Upper lobe of left lung (tissue), 6 donors: ENCODE measurements at regions not wholly inside any gene's neighbourhood (a gene's known extent, or its start where the extent isn't known, plus 50 kb on each side); places are given as distances from the start of the nearest gene placed in this dataset.
A peak's percentile ranks its signal among the peaks of the same experiment; 100 is the strongest.

Experiments used
- ATAC-seq, 2 donors: fragments of 200-7000 bp; cut with Tn5 transposase; one replicate each; pipeline ENCODE4 v1.9.1; 2022; ENCODE audit warnings: mild to moderate bottlenecking in 2 of 2, moderate library complexity in 2 of 2; ENCODE audit not compliant: low FRiP score in 2 of 2
- DNase-seq, 2 donors: peaks; one replicate each; pipeline ENCODE4 v3.0.0-alpha.2; 2019 to 2020
- H3K27ac ChIP-seq, 4 donors: fragments of 200-600 bp; sonication (generic); one replicate each; pipeline ENCODE4 v1.5.1; 2016 to 2019
- H3K27me3 ChIP-seq, 4 donors: fragments of 200-600 bp; sonication (generic); one replicate each; pipeline ENCODE4 v1.5.1; 2017 to 2019
- H3K36me3 ChIP-seq, 4 donors: fragments of 200-600 bp; sonication (generic); one replicate each; pipeline ENCODE4 v1.5.1; 2016 to 2019
- H3K4me1 ChIP-seq, 4 donors: fragments of 200-600 bp; sonication (generic); one replicate each; pipeline ENCODE4 v1.5.1; 2018 to 2019
- H3K4me3 ChIP-seq, 4 donors: fragments of 200-600 bp; sonication (generic); one replicate each; pipeline ENCODE4 v1.5.1; 2017 to 2019; ENCODE audit warnings: mild to moderate bottlenecking in 2 of 4, moderate library complexity in 1 of 4
- H3K9me3 ChIP-seq, 4 donors: fragments of 200-600 bp; sonication (generic); one replicate each; pipeline ENCODE4 v1.5.1; 2018 to 2019
- CTCF ChIP-seq, 6 experiments: fragments of 450-650 bp in 4 of 6; fragments of 200-600 bp in 2 of 6; sonication (generic) in 2 of 6; IDR thresholded peaks; one replicate each; pipeline ENCODE4 v1.5.1; 2016 to 2019; ENCODE audit warnings: antibody characterized with exemption in 6 of 6
- EP300 ChIP-seq, 4 donors: sonication (generic); formaldehyde crosslinking; IDR thresholded peaks; one replicate each; pipeline ENCODE4 v1.5.1; 2017; ENCODE audit warnings: antibody characterized with exemption in 4 of 4, control low read depth in 2 of 4
- POLR2A ChIP-seq, 4 donors: fragments of 450-650 bp; IDR thresholded peaks; one replicate each; pipeline ENCODE4 v1.5.1; 2016 to 2017; ENCODE audit warnings: antibody characterized with exemption in 4 of 4, mild to moderate bottlenecking in 2 of 4
- POLR2AphosphoS5 ChIP-seq, 2 donors: sonication (generic); formaldehyde crosslinking; IDR thresholded peaks; one replicate each; pipeline ENCODE4 v1.5.1; 2017; ENCODE audit warnings: antibody characterized with exemption in 2 of 2
- WGBS, 2 donors: methylation state at CpG; one replicate each; pipeline ENCODE4 v1.1.5; 2017 to 2018; 5-methylcytosine and 5-hydroxymethylcytosine counted together
- donor health status: DM: no; HTN: no; CAD: no; lungs with moderate emphysema.
- donor health status: DM: no; HTN: yes; CAD: no; lungs with severe emphysema.

DNA sequence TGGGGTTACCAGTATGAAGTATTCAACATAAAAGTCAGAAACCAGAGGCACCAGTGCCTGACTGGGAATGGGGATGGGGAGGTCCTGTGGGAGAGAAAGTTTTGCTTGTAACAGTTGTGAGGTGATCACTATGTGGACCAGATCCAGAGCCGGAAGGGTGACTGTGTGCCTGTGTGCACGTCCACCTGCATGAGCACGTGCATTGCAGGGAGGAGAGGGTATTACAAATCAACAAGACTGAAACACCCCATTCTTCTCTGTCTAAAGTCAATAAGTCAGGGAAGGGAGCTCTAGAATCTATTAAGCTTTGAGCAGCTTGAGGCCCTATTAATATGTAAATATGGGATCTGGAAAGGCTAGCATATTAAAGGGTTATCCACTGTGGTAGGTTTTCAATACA is 241.0 kb upstream of the ACVR2A start:
- no peak for TF ChIP-seq CTCF (IDR thresholded peaks at IDR 0.05)
- TF ChIP-seq POLR2A (IDR thresholded peaks at IDR 0.05) = no peak
- TF ChIP-seq POLR2AphosphoS5 (IDR thresholded peaks at IDR 0.05) = no peak
- TF ChIP-seq EP300 (IDR thresholded peaks at IDR 0.05) = no peak
- no peak for DNase-seq
- no peaks in the 10 kb centered on the region for H3K36me3 ChIP-seq
- H3K27ac ChIP-seq = no peak overlapping the region
- H3K4me3 ChIP-seq = no peak overlapping the region
- 67 to 84% methylated on average over 3 of the region's 3 CpGs for WGBS, 2 donors
- ATAC-seq = no peak
- H3K27me3 ChIP-seq = no peaks in the 10 kb centered on the region
- H3K9me3 ChIP-seq = no peaks in the 10 kb centered on the region
- peaks cover 0 to 6% (median 0%) of the 10 kb centered on the region in 4 donors for H3K4me1 ChIP-seq

- Histone ChIP-seq H3K27me3 (no peaks in the 10 kb centered on the region), H3K9me3 (no peaks in the 10 kb centered on the region), H3K36me3 (no peaks in the 10 kb centered on the region), H3K27ac (no peak overlapping the region), H3K4me1 (peaks cover 0 to 6% (median 0%) of the 10 kb centered on the region in 4 donors), H3K4me3 (no peak overlapping the region)
- TF ChIP-seq CTCF (IDR thresholded peaks at IDR 0.05) (no peak), POLR2A (IDR thresholded peaks at IDR 0.05) (no peak), EP300 (IDR thresholded peaks at IDR 0.05) (no peak), POLR2AphosphoS5 (IDR thresholded peaks at IDR 0.05) (no peak)
- DNase-seq (no peak), ATAC-seq (no peak)
- WGBS, 2 donors = 100% methylated on average over 1 of the region's 1 CpG
These were observed 241.4 kb upstream of the ACVR2A start for GRCh38 chr2:147603447-147603846.

- Histone ChIP-seq H3K27ac (no peak overlapping the region), H3K9me3 (no peaks in the 10 kb centered on the region), H3K36me3 (no peaks in the 10 kb centered on the region), H3K4me3 (no peak overlapping the region), H3K4me1 (peaks cover 0 to 6% (median 0%) of the 10 kb centered on the region in 4 donors), H3K27me3 (no peaks in the 10 kb centered on the region)
- WGBS, 2 donors = 63 to 69% methylated on average over 5 of the region's 5 CpGs
- ATAC-seq = no peak
- DNase-seq = no peak
- TF ChIP-seq EP300 (IDR thresholded peaks at IDR 0.05) = no peak
- no peak for TF ChIP-seq POLR2A (IDR thresholded peaks at IDR 0.05)
- TF ChIP-seq CTCF (IDR thresholded peaks at IDR 0.05) = no peak
- no peak for TF ChIP-seq POLR2AphosphoS5 (IDR thresholded peaks at IDR 0.05)
These were observed 244.2 kb upstream of the ACVR2A start for GRCh38 chr2:147600646-147601045.

- H3K4me3 ChIP-seq = no peak overlapping the region
- 48 to 70% methylated on average over 7 of the region's 7 CpGs for WGBS, 2 donors
- no peaks in the 10 kb centered on the region for H3K27me3 ChIP-seq
- peaks cover 0 to 6% (median 0%) of the 10 kb centered on the region in 4 donors for H3K4me1 ChIP-seq
- TF ChIP-seq EP300 (IDR thresholded peaks at IDR 0.05) (no peak), POLR2A (IDR thresholded peaks at IDR 0.05) (no peak), CTCF (IDR thresholded peaks at IDR 0.05) (no peak), POLR2AphosphoS5 (IDR thresholded peaks at IDR 0.05) (no peak)
- no peak overlapping the region for H3K27ac ChIP-seq
- ATAC-seq = no peak
- H3K36me3 ChIP-seq = no peaks in the 10 kb centered on the region
- H3K9me3 ChIP-seq = no peaks in the 10 kb centered on the region
- DNase-seq = no peak
These were observed 244.6 kb upstream of the ACVR2A start for GRCh38 chr2:147600223-147600622.

DNA sequence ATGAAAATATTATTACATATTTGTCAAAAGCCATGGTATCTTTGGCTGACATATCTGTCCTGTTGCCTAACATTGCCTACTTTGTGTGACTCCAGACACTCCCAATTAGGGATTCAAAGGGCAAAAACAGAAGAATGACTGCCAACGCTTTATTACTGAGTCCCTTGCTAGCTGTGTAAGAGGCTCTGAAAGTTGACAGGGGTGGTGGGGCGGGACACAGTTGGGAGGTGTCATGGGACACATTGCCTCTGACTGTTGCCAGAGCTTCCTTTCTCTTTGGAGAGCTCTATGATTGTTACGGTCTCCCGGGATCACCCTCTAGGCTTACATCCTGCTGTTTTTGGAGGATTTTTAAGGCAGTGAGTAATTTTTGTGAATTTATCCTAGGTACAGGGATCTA is 249.6 kb upstream of the ACVR2A start:
- H3K4me3 ChIP-seq = no peak overlapping the region
- no peaks in the 10 kb centered on the region for H3K9me3 ChIP-seq
- DNase-seq = no peak
- H3K36me3 ChIP-seq = no peaks in the 10 kb centered on the region
- H3K4me1 ChIP-seq = peaks cover 0 to under 1% (median 0%) of the 10 kb centered on the region in 4 donors
- no peak overlapping the region for H3K27ac ChIP-seq
- ATAC-seq = peak in 1 of 2 donors; percentile 28
- 70 to 82% methylated on average over 4 of the region's 4 CpGs for WGBS, 2 donors
- TF ChIP-seq EP300 (IDR thresholded peaks at IDR 0.05) (no peak), POLR2A (IDR thresholded peaks at IDR 0.05) (no peak), POLR2AphosphoS5 (IDR thresholded peaks at IDR 0.05) (no peak), CTCF (IDR thresholded peaks at IDR 0.05) (no peak)
- H3K27me3 ChIP-seq = no peaks in the 10 kb centered on the region
